ENCODE measurements at regions not wholly inside any gene's neighbourhood (a gene's known extent, or its start where the extent isn't known, plus 50 kb on each side); places are given as distances from the start of the nearest gene placed in this dataset.

DNA sequence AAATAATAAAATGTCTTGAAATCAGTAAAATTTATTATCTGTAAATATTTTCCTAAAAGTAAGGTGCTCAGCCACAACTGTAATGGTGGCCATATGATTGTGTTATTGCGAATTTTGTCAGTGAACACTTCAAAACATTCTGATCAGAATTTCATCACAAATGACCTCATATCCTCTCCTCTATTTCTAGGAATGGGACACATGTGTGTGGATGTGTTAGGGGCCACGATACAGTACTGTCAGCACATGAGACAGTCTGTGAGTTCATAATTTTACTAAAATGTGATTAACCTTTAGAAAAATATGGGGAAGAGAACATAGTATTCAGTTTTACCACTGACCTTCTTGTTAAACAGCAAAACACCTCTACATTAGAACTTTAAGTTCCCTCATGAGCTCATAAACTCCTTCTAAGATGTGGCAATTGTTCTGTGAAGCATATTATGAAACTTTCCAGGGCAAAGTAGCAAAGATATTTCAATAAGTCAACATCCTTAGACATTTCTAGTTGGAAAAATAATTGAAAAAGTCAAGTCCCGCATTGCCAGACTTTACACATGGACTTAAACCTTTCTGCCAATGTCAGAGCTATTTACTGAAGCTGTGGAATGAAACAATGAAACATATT lies 158.2 kb upstream of the ABI3BP start:
- TF ChIP-seq CTCF (IDR thresholded peaks at IDR 0.05; ENCODE audit: low read depth, low read length, missing control alignments), result no peak
- no peak for DNase-seq (ENCODE audit: low read depth)
- H3K4me3 ChIP-seq (ENCODE audit: low read depth, low read length), result no peak overlapping the region

- H3K4me3 ChIP-seq (ENCODE audit: low read depth, low read length), result no peak overlapping the region
- TF ChIP-seq CTCF (IDR thresholded peaks at IDR 0.05; ENCODE audit: low read depth, low read length, missing control alignments), result no peak
- DNase-seq (ENCODE audit: low read depth), result no peak
These were observed 157.3 kb upstream of the ABI3BP start for GRCh38 chr3:101150504-101150903.

DNA sequence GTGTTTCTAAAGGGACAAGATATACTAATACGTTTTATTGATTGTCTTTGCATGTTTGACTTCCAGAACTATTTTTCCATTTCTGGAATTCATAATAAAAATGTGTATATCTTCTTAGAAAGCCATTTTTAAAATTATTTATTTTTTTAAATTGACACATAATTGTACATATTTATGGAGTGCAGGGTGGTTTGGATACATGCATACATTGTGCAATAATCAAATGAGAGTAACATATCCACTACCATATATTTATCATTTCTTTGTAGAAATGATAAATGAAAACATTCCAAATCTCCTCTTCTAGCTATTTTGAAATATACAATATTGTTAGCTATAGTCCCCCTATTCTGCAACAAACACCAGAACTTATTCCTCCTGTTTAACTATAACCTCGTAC lies 156.5 kb upstream of the ABI3BP start:
- DNase-seq (ENCODE audit: low read depth), result no peak
- H3K4me3 ChIP-seq (ENCODE audit: low read depth, low read length), result no peak overlapping the region
- no peak for TF ChIP-seq CTCF (IDR thresholded peaks at IDR 0.05; ENCODE audit: low read depth, low read length, missing control alignments)

DNA sequence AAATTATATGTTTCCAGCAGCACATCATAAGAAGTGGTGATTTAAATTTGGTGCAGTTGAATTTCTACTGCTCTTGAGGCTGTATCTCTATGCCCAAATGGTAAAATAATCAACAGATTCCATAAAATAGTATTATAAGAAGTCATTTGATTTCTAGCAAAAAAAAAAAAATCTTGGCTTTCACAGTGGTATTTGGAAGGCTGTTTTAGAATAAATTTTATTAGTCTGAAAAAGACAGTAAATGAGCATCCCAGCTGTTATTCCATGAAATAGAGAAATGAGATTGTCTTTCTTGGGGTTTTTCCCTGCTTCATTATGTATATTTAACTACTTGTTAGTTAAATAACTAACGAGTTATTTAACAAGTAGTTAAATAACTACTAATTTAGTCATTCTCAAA lies 156.0 kb upstream of the ABI3BP start:
- DNase-seq (ENCODE audit: low read depth), result no peak
- no peak overlapping the region for H3K4me3 ChIP-seq (ENCODE audit: low read depth, low read length)
- no peak for TF ChIP-seq CTCF (IDR thresholded peaks at IDR 0.05; ENCODE audit: low read depth, low read length, missing control alignments)

DNA sequence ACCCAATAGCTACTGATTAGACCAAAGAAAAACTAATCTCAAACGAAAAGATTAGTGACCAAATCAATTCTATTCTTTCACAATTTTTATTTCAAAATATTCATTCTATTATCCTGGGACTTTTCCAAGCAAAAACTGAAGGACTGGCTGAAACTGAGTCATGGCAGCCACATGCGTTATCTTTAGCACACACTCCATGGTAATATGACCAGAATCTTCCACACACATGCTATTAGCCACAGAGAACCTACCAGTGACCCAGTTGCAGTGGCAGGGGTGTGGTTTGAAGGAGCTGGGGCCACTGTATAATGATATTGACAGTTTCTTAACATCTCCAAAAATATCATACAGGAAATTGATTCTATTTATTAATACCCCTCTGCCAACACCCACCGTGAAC lies 154.8 kb upstream of the ABI3BP start:
- DNase-seq (ENCODE audit: low read depth), result no peak
- no peak overlapping the region for H3K4me3 ChIP-seq (ENCODE audit: low read depth, low read length)
- no peak for TF ChIP-seq CTCF (IDR thresholded peaks at IDR 0.05; ENCODE audit: low read depth, low read length, missing control alignments)

GRCh38 chr3:101146946-101147345 lies 153.7 kb upstream of the ABI3BP start:
- DNase-seq (ENCODE audit: low read depth), result no peak
- no peak overlapping the region for H3K4me3 ChIP-seq (ENCODE audit: low read depth, low read length)
- TF ChIP-seq CTCF (IDR thresholded peaks at IDR 0.05; ENCODE audit: low read depth, low read length, missing control alignments), result no peak

GRCh38 chr3:101144105-101144504 lies 150.9 kb upstream of the ABI3BP start:
- TF ChIP-seq CTCF (IDR thresholded peaks at IDR 0.05; ENCODE audit: low read depth, low read length, missing control alignments), result no peak
- DNase-seq (ENCODE audit: low read depth), result no peak

More at GRCh38 chr3:101144105-101144504, 150.9 kb upstream of the ABI3BP start:
- H3K4me3 ChIP-seq (ENCODE audit: low read depth, low read length), result no peak overlapping the region
